GM12878 (cell line): ENCODE measurements at regions not wholly inside any gene's neighbourhood (a gene's known extent, or its start where the extent isn't known, plus 50 kb on each side); places are given as distances from the start of the nearest gene placed in this dataset.

ENCODE experiments used
- ATAC-seq: fragments of 200-7000 bp; cut with Tn5 transposase; 3 replicates; pipeline ENCODE4 v1.9.1; 2020; ENCODE audit warnings: mild to moderate bottlenecking, moderate library complexity
- BruUV-seq: library from RNA; stranded (reverse); fragments of 400-500 nt; replicated peaks from 2 replicates; lab custom pipeline; 2021; lab: Mats Ljungman, UMichigan
- CTCF ChIA-PET: fragments of 300-600 bp; sonication (Branson Sonifier 250); formaldehyde crosslinking; extraction: SDS; loops from one replicate; lab custom pipeline; 2021; ENCODE audit warnings: inconsistent platforms; lab: Yijun Ruan, JAX
- POLR2A ChIA-PET: fragments of 350-600 bp; formaldehyde crosslinking; extraction: SDS; loops from one replicate; lab custom pipeline; 2021; ENCODE audit warnings: inconsistent platforms; lab: Charles Lee
- RAD21 ChIA-PET: fragments of 300-600 bp; sonication (Branson Sonifier 250); formaldehyde crosslinking; loops from one replicate; lab custom pipeline; 2023; ENCODE audit warnings: antibody characterized with exemption; ENCODE audit not compliant: unreplicated experiment; lab: Charles Lee
- SMC1A ChIA-PET: fragments of 300-600 bp; sonication (Branson Sonifier 250); formaldehyde crosslinking; loops from one replicate; lab custom pipeline; 2023; ENCODE audit not compliant: unreplicated experiment, uncharacterized antibody; lab: Charles Lee
- DNase-seq: peaks from one replicate; pipeline ENCODE4 v3.0.0-alpha.2; 2011; ENCODE audit warnings: low read depth, low spot score
- FAIRE-seq: peaks from 3 replicates; lab custom pipeline; 2011; peaks lifted over from hg19 to GRCh38; lab: Jason Lieb, UNC
- H2AFZ ChIP-seq: 2 replicates; pipeline ENCODE4 v1.6.0; 2011; ENCODE audit warnings: low read depth, low read length, control low read depth; ENCODE audit not compliant: control insufficient read depth
- H3K27ac ChIP-seq: 2 replicates; pipeline ENCODE4 v1.5.1; 2011; ENCODE audit warnings: control low read depth; ENCODE audit not compliant: control insufficient read depth, insufficient read depth
- H3K27me3 ChIP-seq, 2 experiments: replicated peaks in 1 of 2; 2 replicates each; pipeline versions ENCODE4 v1.6.0 to v1.6.1; 2011; ENCODE audit warnings: low read length in 1 of 2; ENCODE audit not compliant: control insufficient read depth in 2 of 2, insufficient read depth in 2 of 2
- H3K36me3 ChIP-seq, 2 experiments: 2 replicates each; pipeline ENCODE4 v1.5.1; 2011; ENCODE audit warnings: low read length in 1 of 2; ENCODE audit not compliant: control insufficient read depth in 2 of 2, insufficient read depth in 2 of 2
- H3K4me1 ChIP-seq: 2 replicates; pipeline ENCODE4 v1.6.1; 2011; ENCODE audit warnings: mild to moderate bottlenecking, low read length, moderate library complexity, mixed read lengths; ENCODE audit not compliant: control insufficient read depth, insufficient read depth
- H3K4me2 ChIP-seq: 2 replicates; pipeline ENCODE4 v1.6.0; 2011; ENCODE audit warnings: control low read depth; ENCODE audit not compliant: control insufficient read depth, insufficient read depth
- H3K4me3 ChIP-seq: fragments of 200-600 bp; sonication (generic); 2 replicates; pipeline ENCODE4 v1.5.1; 2016
- H3K79me2 ChIP-seq: 2 replicates; pipeline ENCODE4 v1.6.0; 2011; ENCODE audit warnings: low read length; ENCODE audit not compliant: control insufficient read depth, insufficient read depth
- H3K9ac ChIP-seq: 2 replicates; pipeline ENCODE4 v1.8.0; 2011; ENCODE audit warnings: low read length, control low read depth, mixed read lengths; ENCODE audit not compliant: control insufficient read depth, insufficient read depth
- H3K9me3 ChIP-seq: replicated peaks from 3 replicates; pipeline ENCODE4 v1.5.1; 2011; ENCODE audit warnings: mild to moderate bottlenecking, low read length; ENCODE audit not compliant: control insufficient read depth, insufficient read depth
- H4K20me1 ChIP-seq: 2 replicates; pipeline ENCODE4 v1.6.0; 2011; ENCODE audit not compliant: control insufficient read depth, insufficient read depth
- ATF2 ChIP-seq: IDR thresholded peaks from 2 replicates; pipeline ENCODE4 v1.6.1; 2012; ENCODE audit warnings: low read length, inconsistent platforms
- ATF7 ChIP-seq: fragments of 450-650 bp; IDR thresholded peaks from 2 replicates; pipeline ENCODE4 v1.6.1; 2016; ENCODE audit warnings: low read depth, mild to moderate bottlenecking
- BCL11A ChIP-seq: IDR thresholded peaks from 2 replicates; pipeline ENCODE4 v1.6.1; 2011; ENCODE audit warnings: low read depth, low read length
- CHD1 ChIP-seq: IDR thresholded peaks from 2 replicates; pipeline ENCODE4 v1.6.1; 2012; ENCODE audit warnings: low read depth, low read length, improper control_type of control experiment
- CHD2 ChIP-seq: IDR thresholded peaks from 2 replicates; pipeline ENCODE4 v1.6.1; 2011; ENCODE audit warnings: low read depth, low read length, improper control_type of control experiment, borderline replicate concordance
- EP300 ChIP-seq, 2 experiments: fragments of 150-350 bp in 1 of 2; IDR thresholded peaks; 2 replicates each; pipeline ENCODE4 v1.6.1; 2011 to 2012; ENCODE audit warnings: low read depth in 2 of 2, low read length in 2 of 2, borderline replicate concordance in 1 of 2, improper control_type of control experiment in 1 of 2, inconsistent platforms in 1 of 2; ENCODE audit not compliant: control insufficient read depth in 1 of 2
- GABPA ChIP-seq: IDR thresholded peaks from 2 replicates; pipeline ENCODE4 v1.6.1; 2014; ENCODE audit warnings: antibody characterized with exemption, low read depth, mild to moderate bottlenecking, inconsistent platforms
- IRF3 ChIP-seq: fragments of 450-650 bp; IDR thresholded peaks from 2 replicates; pipeline ENCODE4 v1.6.1; 2014; ENCODE audit warnings: mild to moderate bottlenecking
- JUNB ChIP-seq: IDR thresholded peaks from 2 replicates; pipeline ENCODE4 v1.6.1; 2016; ENCODE audit warnings: antibody characterized with exemption, mild to moderate bottlenecking
- JUND ChIP-seq: IDR thresholded peaks from 2 replicates; pipeline ENCODE4 v1.6.1; 2012; ENCODE audit warnings: low read depth, mild to moderate bottlenecking, low read length, improper control_type of control experiment, moderate library complexity
- NR2C1 ChIP-seq: fragments of 450-650 bp; IDR thresholded peaks from 2 replicates; pipeline ENCODE4 v1.6.1; 2017; ENCODE audit warnings: antibody characterized with exemption, mild to moderate bottlenecking, moderate library complexity
- PAX8 ChIP-seq: fragments of 450-650 bp; IDR thresholded peaks from 2 replicates; pipeline ENCODE4 v1.6.1; 2017; ENCODE audit warnings: mild to moderate bottlenecking, moderate library complexity
- RAD21 ChIP-seq: IDR thresholded peaks from 2 replicates; pipeline ENCODE4 v1.6.1; 2011; ENCODE audit warnings: mild to moderate bottlenecking, low read depth, low read length, moderate library complexity; ENCODE audit not compliant: insufficient read depth
- RELA ChIP-seq: fragments of 450-650 bp; IDR thresholded peaks from 2 replicates; pipeline ENCODE4 v1.8.0; 2014; ENCODE audit warnings: borderline replicate concordance; ENCODE audit not compliant: partially characterized antibody
- SIN3A ChIP-seq: IDR thresholded peaks from 2 replicates; pipeline ENCODE4 v1.6.1; 2012; ENCODE audit warnings: low read depth, low read length, improper control_type of control experiment
- SMAD1 ChIP-seq: fragments of 450-650 bp; IDR thresholded peaks from 2 replicates; pipeline ENCODE4 v1.6.1; 2018; ENCODE audit warnings: mild to moderate bottlenecking, low read depth; ENCODE audit not compliant: partially characterized antibody
- SMAD5 ChIP-seq: IDR thresholded peaks from 2 replicates; pipeline ENCODE4 v1.6.1; 2016; ENCODE audit warnings: antibody characterized with exemption, low read depth
- SPI1 ChIP-seq: IDR thresholded peaks from 2 replicates; pipeline ENCODE4 v1.6.1; 2011; ENCODE audit warnings: low read depth, mild to moderate bottlenecking, low read length, moderate library complexity, borderline replicate concordance; ENCODE audit not compliant: insufficient read depth
- STAT3 ChIP-seq: IDR thresholded peaks from 2 replicates; pipeline ENCODE4 v1.6.1; 2011; ENCODE audit warnings: low read depth, low read length, improper control_type of control experiment
- ZNF24 ChIP-seq: fragments of 450-650 bp; IDR thresholded peaks from 2 replicates; pipeline ENCODE4 v1.6.1; 2017; ENCODE audit warnings: antibody characterized with exemption, mild to moderate bottlenecking
- WGBS: methylation state at CpG from one replicate; pipeline ENCODE4 v1.1.6; 2016; ENCODE audit warnings: low lambda C conversion rate; ENCODE audit not compliant: insufficient replicate concordance, insufficient coverage; ENCODE audit errors: missing lambda C conversion rate; 5-methylcytosine and 5-hydroxymethylcytosine counted together
- in situ Hi-C: fragments of 300-500 bp; cut with MboI; formaldehyde crosslinking; loops from 9 replicates; pipeline ENCODE4 v1.14.3; 2018; ENCODE audit warnings: mixed read lengths
- intact Hi-C: fragments of 100-400 bp; cut with micrococcal nuclease; formaldehyde crosslinking; loops from one replicate; pipeline ENCODE4 v1.14.2; 2022; ENCODE audit not compliant: unreplicated experiment

GRCh38 chr2:147181351-147182029 lies 663.3 kb upstream of the ACVR2A start:
- RAD21 ChIA-PET, result interaction anchor here (0.9 to 2.5 kb wide), 8 partner anchors 9 to 729 kb away, joined by 3 to 10 read pairs (median 4); no protein-coding TSS in a partner anchor
- Histone ChIP-seq H3K4me3 (no peak overlapping the region), H3K9me3 (peaks cover 11% of the 10 kb centered on the region; the same call in 2 of the 3 replicates), H3K27ac (peak overlapping the region; percentile 85), H3K9ac (no peak overlapping the region), H3K79me2 (no peaks in the 10 kb centered on the region), H3K36me3 (no peaks in the 10 kb centered on the region), H3K4me1 (peaks cover 16% of the 10 kb centered on the region), H3K27me3 (no peaks in the 10 kb centered on the region), H2AFZ (no peak overlapping the region; the same call in 1 of the 2 replicates), H3K4me2 (peak overlapping the region; percentile 46), H4K20me1 (no peaks in the 10 kb centered on the region)
- POLR2A ChIA-PET, result interaction anchor here (0.6 to 2.1 kb wide), 2 partner anchors 8 to 45 kb away, joined by 5 to 6 read pairs; no protein-coding TSS in a partner anchor
- peak; percentile 78 for ATAC-seq
- WGBS, result 2% methylated on average over 2 of the region's 2 CpGs
- FAIRE-seq, result peak; percentile 83
- SMC1A ChIA-PET, result interaction anchor here (1.2 to 4.2 kb wide), 10 partner anchors 8 to 172 kb away, joined by 3 to 21 read pairs (median 4); no protein-coding TSS in a partner anchor
- intact Hi-C loops, result loop anchor here (5.0 to 10.0 kb wide), 3 partner anchors 99 to 453 kb away; no protein-coding TSS in a partner anchor
- in situ Hi-C loops, result no loop called here
- BruUV-seq, result no TSS peak
- peak; percentile 59 for DNase-seq
- CTCF ChIA-PET, result interaction anchor here (0.7 to 1.2 kb wide), 4 partner anchors 8 to 383 kb away, joined by 3 to 5 read pairs (median 3); no protein-coding TSS in a partner anchor
- peak; percentile 67 for TF ChIP-seq SPI1
- no peak for TF ChIP-seq CHD2
- 0 out of 2 replicates have a peak, but pooled peaks have one; percentile 24 for TF ChIP-seq STAT3
- TF ChIP-seq JUND, result no peak
- no peak for TF ChIP-seq CHD1
- TF ChIP-seq SIN3A, result no peak
- 0 out of 2 replicates have a peak, but pooled peaks have one; percentile 10 for TF ChIP-seq RAD21
- 0 out of 4 replicates have a peak, but pooled peaks of 1 of the 2 experiments have one; percentile 11 for TF ChIP-seq EP300 (IDR thresholded peaks at IDR 0.05; ENCODE audit: borderline replicate concordance in 1 of 2, control insufficient read depth in 1 of 2, low read depth in 2 of 2, low read length in 2 of 2)
- no peak for TF ChIP-seq NR2C1
- TF ChIP-seq ZNF24, result no peak
- TF ChIP-seq PAX8, result no peak
- peak; percentile 88 for TF ChIP-seq ATF2
- no peak for TF ChIP-seq SMAD1
- peak; percentile 60 for TF ChIP-seq JUNB
- peak; percentile 21 for TF ChIP-seq RELA
- 0 out of 2 replicates have a peak, but pooled peaks have one; percentile 16 for TF ChIP-seq BCL11A
- no peak for TF ChIP-seq GABPA
- TF ChIP-seq SMAD5, result no peak
- TF ChIP-seq IRF3, result no peak
- no peak for TF ChIP-seq ATF7
